ENCODE measurements at regions not wholly inside any gene's neighbourhood (a gene's known extent, or its start where the extent isn't known, plus 50 kb on each side); places are given as distances from the start of the nearest gene placed in this dataset.
"Not testable (repeated sequence)": the region's sequence is repeated elsewhere in the genome, so short reads cannot be mapped to it uniquely, and the experiment has no call there.

DNA sequence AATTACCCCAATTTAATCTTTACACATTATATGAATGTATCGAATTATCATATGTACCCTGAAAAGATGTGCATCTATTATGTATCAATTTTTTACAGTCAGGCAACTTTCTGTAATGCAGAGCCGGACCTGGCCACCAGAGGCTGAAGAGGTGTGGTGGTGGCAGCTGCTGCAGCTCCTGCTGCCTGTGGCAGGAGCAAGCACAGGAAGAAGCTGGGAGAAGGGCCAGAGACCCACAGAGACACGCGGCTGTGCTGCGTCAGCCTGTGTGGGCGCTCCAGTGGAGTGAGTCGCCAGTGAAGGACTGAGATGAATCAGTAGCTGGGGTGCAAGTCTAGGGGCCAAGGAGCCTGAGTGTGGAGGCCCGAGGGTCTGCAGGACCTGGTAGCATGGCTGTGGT, 74.3 kb upstream of the COG2 start:
- H3K36me3 ChIP-seq (ENCODE audit: insufficient read depth, low read length), result no peaks in the 10 kb centered on the region
- ChIA-PET CTCF (ENCODE audit: partially characterized antibody) (no interaction called here), POLR2A (ENCODE audit: partially characterized antibody) (no interaction called here)
- no peaks in the 10 kb centered on the region for H3K9me3 ChIP-seq (ENCODE audit: control insufficient read depth in 1 of 2, low read length in 2 of 2)
- Mint-ChIP-seq H3K27me3 (peaks cover 5 to 19% of the 10 kb centered on the region in 2 donors), H3K27ac (no peak overlapping the region), H3K4me1 (no peaks in the 10 kb centered on the region), H3K4me3 (no peak overlapping the region), H3K36me3 (no peaks in the 10 kb centered on the region), H3K9me3 (no peaks in the 10 kb centered on the region)
- H3K4me1 ChIP-seq (ENCODE audit: insufficient read depth, low read length), result no peaks in the 10 kb centered on the region
- intact Hi-C loops (cut with micrococcal nuclease), result no loop called here
- H3K27ac ChIP-seq (ENCODE audit: low read depth, low read length), result no peak overlapping the region
- H3K4me3 ChIP-seq (ENCODE audit: low read length in 2 of 2), result no peak overlapping the region
- no peaks in the 10 kb centered on the region for H3K27me3 ChIP-seq (ENCODE audit: insufficient read depth, low read length)
- no peak for DNase-seq

DNA sequence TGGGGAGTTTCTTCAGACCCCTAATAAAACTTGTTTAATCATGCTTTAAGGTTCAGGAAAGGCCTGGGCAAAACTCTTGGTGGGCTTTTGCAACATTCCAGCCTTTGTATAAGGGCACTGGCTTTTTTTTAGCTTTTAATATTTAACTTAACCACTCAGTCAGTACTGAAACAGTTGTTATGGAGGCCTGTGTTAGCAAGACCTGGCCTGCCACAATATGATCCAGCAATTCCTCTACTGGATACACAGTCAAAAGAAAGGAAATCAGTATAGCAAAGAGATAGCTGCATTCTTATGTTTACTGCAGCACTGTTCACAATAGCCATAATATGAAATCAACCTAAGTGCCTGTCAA, 75.1 kb upstream of the COG2 start:
- peaks cover 5 to 19% of the 10 kb centered on the region in 2 donors for H3K27me3 Mint-ChIP-seq
- intact Hi-C loops (cut with micrococcal nuclease), result no loop called here
- no peaks in the 10 kb centered on the region for H3K9me3 Mint-ChIP-seq
- no peaks in the 10 kb centered on the region for H3K36me3 Mint-ChIP-seq
- ChIA-PET CTCF (ENCODE audit: partially characterized antibody) (no interaction called here), POLR2A (ENCODE audit: partially characterized antibody) (no interaction called here)
- Histone ChIP-seq H3K4me3 (ENCODE audit: low read length in 2 of 2) (no peak overlapping the region), H3K36me3 (ENCODE audit: insufficient read depth, low read length) (no peaks in the 10 kb centered on the region), H3K27ac (ENCODE audit: low read depth, low read length) (no peak overlapping the region), H3K9me3 (ENCODE audit: control insufficient read depth in 1 of 2, low read length in 2 of 2) (no peaks in the 10 kb centered on the region), H3K4me1 (ENCODE audit: insufficient read depth, low read length) (no peaks in the 10 kb centered on the region), H3K27me3 (ENCODE audit: insufficient read depth, low read length) (no peaks in the 10 kb centered on the region)
- no peak overlapping the region for H3K27ac Mint-ChIP-seq
- H3K4me3 Mint-ChIP-seq, result no peak overlapping the region
- H3K4me1 Mint-ChIP-seq, result no peaks in the 10 kb centered on the region
- no peak for DNase-seq

GRCh38 chr1:230566532-230567220, 75.6 kb upstream of the COG2 start:
- H3K4me3 ChIP-seq (ENCODE audit: low read length in 2 of 2); POLR2A ChIA-PET (ENCODE audit: partially characterized antibody); H3K9me3 Mint-ChIP-seq; DNase-seq; H3K27ac Mint-ChIP-seq; intact Hi-C loops (cut with micrococcal nuclease); H3K4me1 Mint-ChIP-seq; H3K27ac ChIP-seq (ENCODE audit: low read depth, low read length); CTCF ChIA-PET (ENCODE audit: partially characterized antibody); H3K4me3 Mint-ChIP-seq; H3K36me3 ChIP-seq (ENCODE audit: insufficient read depth, low read length); H3K36me3 Mint-ChIP-seq; H3K9me3 ChIP-seq (ENCODE audit: control insufficient read depth in 1 of 2, low read length in 2 of 2); H3K4me1 ChIP-seq (ENCODE audit: insufficient read depth, low read length); H3K27me3 ChIP-seq (ENCODE audit: insufficient read depth, low read length): not testable (repeated sequence)
- H3K27me3 Mint-ChIP-seq, result peaks cover 5 to 19% of the 10 kb centered on the region in 2 donors

DNA sequence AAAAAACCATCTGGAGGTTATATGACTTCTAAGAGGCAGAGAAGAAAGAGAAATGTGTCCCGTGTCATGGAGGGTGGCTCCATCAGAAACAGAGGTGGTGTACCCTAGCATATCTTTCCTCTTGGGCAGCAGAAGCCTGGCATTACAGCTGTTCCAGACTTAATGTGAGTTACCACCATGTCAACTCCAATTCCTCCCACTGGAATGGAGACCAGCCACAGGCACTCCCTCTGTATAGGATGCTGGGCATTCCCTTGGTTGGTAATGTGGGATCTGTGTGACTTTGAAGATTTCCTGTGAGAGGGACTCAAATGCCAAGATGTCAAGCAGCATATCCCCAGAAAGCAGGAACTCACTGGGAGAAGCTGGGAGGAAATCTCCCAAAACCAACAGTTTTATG, 77.1 kb upstream of the COG2 start:
- no peaks in the 10 kb centered on the region for H3K9me3 ChIP-seq (ENCODE audit: control insufficient read depth in 1 of 2, low read length in 2 of 2)
- no peak overlapping the region for H3K4me3 ChIP-seq (ENCODE audit: low read length in 2 of 2)
- Mint-ChIP-seq H3K27ac (no peak overlapping the region), H3K4me1 (no peaks in the 10 kb centered on the region), H3K9me3 (no peaks in the 10 kb centered on the region), H3K36me3 (no peaks in the 10 kb centered on the region), H3K27me3 (peaks cover 5 to 19% of the 10 kb centered on the region in 2 donors), H3K4me3 (no peak overlapping the region)
- DNase-seq, result no peak
- ChIA-PET CTCF (ENCODE audit: partially characterized antibody) (no interaction called here), POLR2A (ENCODE audit: partially characterized antibody) (no interaction called here)
- H3K36me3 ChIP-seq (ENCODE audit: insufficient read depth, low read length), result no peaks in the 10 kb centered on the region
- intact Hi-C loops (cut with micrococcal nuclease), result no loop called here
- H3K4me1 ChIP-seq (ENCODE audit: insufficient read depth, low read length), result no peaks in the 10 kb centered on the region
- no peaks in the 10 kb centered on the region for H3K27me3 ChIP-seq (ENCODE audit: insufficient read depth, low read length)
- H3K27ac ChIP-seq (ENCODE audit: low read depth, low read length), result no peak overlapping the region

DNA sequence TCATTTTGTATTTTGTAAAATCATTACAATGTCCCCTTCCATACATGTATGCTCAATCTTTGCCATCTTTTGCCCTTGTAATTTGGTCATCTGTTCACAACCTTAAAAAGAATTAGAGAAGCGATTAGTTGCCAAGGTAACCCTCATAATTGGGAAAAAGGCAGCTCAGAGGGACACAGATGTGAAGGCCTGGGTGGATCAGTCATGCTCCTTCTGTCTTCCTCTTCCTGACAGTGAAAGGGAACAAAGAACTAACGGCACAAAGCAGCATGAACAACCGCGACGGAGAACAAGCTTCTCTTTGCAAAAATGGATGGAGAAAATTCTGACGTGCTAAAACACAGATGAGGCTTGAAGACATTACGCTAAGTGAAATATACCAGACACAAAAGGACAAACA, 78.7 kb upstream of the COG2 start:
- CTCF ChIA-PET (ENCODE audit: partially characterized antibody), result no interaction called here

GRCh38 chr1:230561570-230561969, 80.7 kb upstream of the COG2 start:
- intact Hi-C loops (cut with micrococcal nuclease), result no loop called here
- CTCF ChIA-PET (ENCODE audit: partially characterized antibody), result no interaction called here
- peaks cover 8 to 17% of the 10 kb centered on the region in 2 donors for H3K27me3 Mint-ChIP-seq
- no peaks in the 10 kb centered on the region for H3K27me3 ChIP-seq (ENCODE audit: insufficient read depth, low read length)
- H3K27ac Mint-ChIP-seq, result no peak overlapping the region
- no peak overlapping the region for H3K27ac ChIP-seq (ENCODE audit: low read depth, low read length)
- peaks cover 0 to 3% (median 0%) of the 10 kb centered on the region in 8 donors for H3K9me3 Mint-ChIP-seq
- H3K4me3 Mint-ChIP-seq, result no peak overlapping the region
- no peak overlapping the region for H3K4me3 ChIP-seq (ENCODE audit: low read length in 2 of 2)
- no peak for DNase-seq
- H3K4me1 Mint-ChIP-seq, result no peaks in the 10 kb centered on the region
- no peaks in the 10 kb centered on the region for H3K9me3 ChIP-seq (ENCODE audit: control insufficient read depth in 1 of 2, low read length in 2 of 2)
- no peaks in the 10 kb centered on the region for H3K36me3 ChIP-seq (ENCODE audit: insufficient read depth, low read length)
- POLR2A ChIA-PET (ENCODE audit: partially characterized antibody), result no interaction called here
- H3K36me3 Mint-ChIP-seq, result no peaks in the 10 kb centered on the region
- no peaks in the 10 kb centered on the region for H3K4me1 ChIP-seq (ENCODE audit: insufficient read depth, low read length)

More for the DNA sequence above, 78.7 kb upstream of the COG2 start:
- no peaks in the 10 kb centered on the region for H3K36me3 Mint-ChIP-seq
- H3K4me3 ChIP-seq (ENCODE audit: low read length in 2 of 2), result no peak overlapping the region
- no peak for DNase-seq
- peaks cover 0 to under 1% (median 0%) of the 10 kb centered on the region in 8 donors for H3K9me3 Mint-ChIP-seq
- no peak overlapping the region for H3K27ac Mint-ChIP-seq
- no peaks in the 10 kb centered on the region for H3K36me3 ChIP-seq (ENCODE audit: insufficient read depth, low read length)
- POLR2A ChIA-PET (ENCODE audit: partially characterized antibody), result no interaction called here
- H3K9me3 ChIP-seq (ENCODE audit: control insufficient read depth in 1 of 2, low read length in 2 of 2), result no peaks in the 10 kb centered on the region
- no peaks in the 10 kb centered on the region for H3K4me1 Mint-ChIP-seq
- intact Hi-C loops (cut with micrococcal nuclease), result no loop called here
- peaks cover 5 to 15% of the 10 kb centered on the region in 2 donors for H3K27me3 Mint-ChIP-seq
- no peak overlapping the region for H3K27ac ChIP-seq (ENCODE audit: low read depth, low read length)
- no peaks in the 10 kb centered on the region for H3K27me3 ChIP-seq (ENCODE audit: insufficient read depth, low read length)
- no peak overlapping the region for H3K4me3 Mint-ChIP-seq
- no peaks in the 10 kb centered on the region for H3K4me1 ChIP-seq (ENCODE audit: insufficient read depth, low read length)

- peaks cover 0 to 3% (median 0%) of the 10 kb centered on the region in 8 donors for H3K9me3 Mint-ChIP-seq
- H3K4me3 Mint-ChIP-seq, result no peak overlapping the region
- no peak for DNase-seq
- CTCF ChIA-PET (ENCODE audit: partially characterized antibody), result no interaction called here
- Histone ChIP-seq H3K27me3 (ENCODE audit: insufficient read depth, low read length) (no peaks in the 10 kb centered on the region), H3K4me1 (ENCODE audit: insufficient read depth, low read length) (no peaks in the 10 kb centered on the region), H3K27ac (ENCODE audit: low read depth, low read length) (no peak overlapping the region), H3K4me3 (ENCODE audit: low read length in 2 of 2) (no peak overlapping the region), H3K9me3 (ENCODE audit: control insufficient read depth in 1 of 2, low read length in 2 of 2) (no peaks in the 10 kb centered on the region), H3K36me3 (ENCODE audit: insufficient read depth, low read length) (no peaks in the 10 kb centered on the region)
- POLR2A ChIA-PET (ENCODE audit: partially characterized antibody), result no interaction called here
- H3K36me3 Mint-ChIP-seq, result no peaks in the 10 kb centered on the region
- H3K27ac Mint-ChIP-seq, result no peak overlapping the region
- intact Hi-C loops (cut with micrococcal nuclease), result no loop called here
- H3K4me1 Mint-ChIP-seq, result no peaks in the 10 kb centered on the region
- H3K27me3 Mint-ChIP-seq, result peaks cover 4 to 10% of the 10 kb centered on the region in 2 donors
Observed at GRCh38 chr1:230558324-230558723, 84.0 kb upstream of the COG2 start.

GRCh38 chr1:230556453-230556852, 85.8 kb upstream of the COG2 start:
- H3K27ac Mint-ChIP-seq, result no peak overlapping the region
- Histone ChIP-seq H3K4me1 (ENCODE audit: insufficient read depth, low read length) (no peaks in the 10 kb centered on the region), H3K4me3 (ENCODE audit: low read length in 2 of 2) (no peak overlapping the region), H3K27me3 (ENCODE audit: insufficient read depth, low read length) (no peaks in the 10 kb centered on the region), H3K9me3 (ENCODE audit: control insufficient read depth in 1 of 2, low read length in 2 of 2) (no peaks in the 10 kb centered on the region), H3K36me3 (ENCODE audit: insufficient read depth, low read length) (no peaks in the 10 kb centered on the region), H3K27ac (ENCODE audit: low read depth, low read length) (no peak overlapping the region)
- CTCF ChIA-PET (ENCODE audit: partially characterized antibody), result no interaction called here
- no peak overlapping the region for H3K4me3 Mint-ChIP-seq
- peaks cover 11 to 12% of the 10 kb centered on the region in 2 donors for H3K27me3 Mint-ChIP-seq
- no peaks in the 10 kb centered on the region for H3K36me3 Mint-ChIP-seq
- POLR2A ChIA-PET (ENCODE audit: partially characterized antibody), result no interaction called here
- no peak for DNase-seq
- H3K9me3 Mint-ChIP-seq, result peaks cover 0 to 3% (median 0%) of the 10 kb centered on the region in 8 donors
- no peaks in the 10 kb centered on the region for H3K4me1 Mint-ChIP-seq
- intact Hi-C loops (cut with micrococcal nuclease), result no loop called here
